Epithelial cell of proximal tubule (primary cell): ENCODE measurements at regions not wholly inside any gene's neighbourhood (a gene's known extent, or its start where the extent isn't known, plus 50 kb on each side); places are given as distances from the start of the nearest gene placed in this dataset.
A peak's percentile ranks its signal among the peaks of the same experiment; 100 is the strongest.
"Not testable (repeated sequence)": the region's sequence is repeated elsewhere in the genome, so short reads cannot be mapped to it uniquely, and the experiment has no call there.

ENCODE experiments used
- DNase-seq: peaks from one replicate; pipeline ENCODE4 v3.0.0-alpha.2; 2011; ENCODE audit warnings: low read depth
- H3K4me3 ChIP-seq: 2 replicates; pipeline ENCODE4 v1.5.1; 2011; ENCODE audit warnings: low read depth, mild to moderate bottlenecking, low read length
- TF ChIP-seq, protein P1 (sequence below): conservative IDR thresholded peaks from 2 replicates; pipeline ENCODE4 v1.5.1; 2012; ENCODE audit warnings: low read depth, mild to moderate bottlenecking, low read length

DNA sequence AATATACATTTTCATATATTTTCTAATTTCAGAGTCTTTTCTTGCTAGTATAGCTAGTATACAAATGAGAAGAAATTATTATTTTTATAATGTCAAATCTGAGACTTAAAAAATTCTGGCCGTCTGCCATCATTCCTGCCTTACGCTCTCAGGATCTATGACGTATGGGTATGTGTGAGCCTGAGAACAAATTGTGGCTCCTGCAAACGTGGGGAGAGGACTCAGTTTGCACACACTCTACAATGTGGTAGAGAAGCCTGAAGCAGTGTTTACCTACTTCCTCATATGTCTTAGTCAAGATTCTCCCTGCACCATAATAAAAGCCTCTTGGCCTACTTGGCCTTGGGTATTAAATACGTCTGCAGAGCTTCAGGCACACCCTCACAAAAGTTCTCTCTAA, 825.4 kb downstream of the SEMA5A start:
- TF ChIP-seq, protein P1, sequence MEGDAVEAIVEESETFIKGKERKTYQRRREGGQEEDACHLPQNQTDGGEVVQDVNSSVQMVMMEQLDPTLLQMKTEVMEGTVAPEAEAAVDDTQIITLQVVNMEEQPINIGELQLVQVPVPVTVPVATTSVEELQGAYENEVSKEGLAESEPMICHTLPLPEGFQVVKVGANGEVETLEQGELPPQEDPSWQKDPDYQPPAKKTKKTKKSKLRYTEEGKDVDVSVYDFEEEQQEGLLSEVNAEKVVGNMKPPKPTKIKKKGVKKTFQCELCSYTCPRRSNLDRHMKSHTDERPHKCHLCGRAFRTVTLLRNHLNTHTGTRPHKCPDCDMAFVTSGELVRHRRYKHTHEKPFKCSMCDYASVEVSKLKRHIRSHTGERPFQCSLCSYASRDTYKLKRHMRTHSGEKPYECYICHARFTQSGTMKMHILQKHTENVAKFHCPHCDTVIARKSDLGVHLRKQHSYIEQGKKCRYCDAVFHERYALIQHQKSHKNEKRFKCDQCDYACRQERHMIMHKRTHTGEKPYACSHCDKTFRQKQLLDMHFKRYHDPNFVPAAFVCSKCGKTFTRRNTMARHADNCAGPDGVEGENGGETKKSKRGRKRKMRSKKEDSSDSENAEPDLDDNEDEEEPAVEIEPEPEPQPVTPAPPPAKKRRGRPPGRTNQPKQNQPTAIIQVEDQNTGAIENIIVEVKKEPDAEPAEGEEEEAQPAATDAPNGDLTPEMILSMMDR, result no peak
- no peak overlapping the region for H3K4me3 ChIP-seq
- DNase-seq, result no peak

GRCh38 chr5:8721536-8721935, 824.3 kb downstream of the SEMA5A start:
- TF ChIP-seq, protein P1, result no peak
- DNase-seq, result peak; percentile 10
- H3K4me3 ChIP-seq, result no peak overlapping the region

- no peak overlapping the region for H3K4me3 ChIP-seq
- no peak for DNase-seq
These were observed 819.4 kb downstream of the SEMA5A start for GRCh38 chr5:8726383-8727036.

GRCh38 chr5:8727396-8727795, 818.5 kb downstream of the SEMA5A start:
- TF ChIP-seq, protein P1, result no peak
- no peak overlapping the region for H3K4me3 ChIP-seq
- no peak for DNase-seq

More at GRCh38 chr5:8726383-8727036, 819.4 kb downstream of the SEMA5A start:
- TF ChIP-seq, protein P1, result no peak

GRCh38 chr5:8729437-8729836, 816.4 kb downstream of the SEMA5A start:
- DNase-seq, result no peak

DNA sequence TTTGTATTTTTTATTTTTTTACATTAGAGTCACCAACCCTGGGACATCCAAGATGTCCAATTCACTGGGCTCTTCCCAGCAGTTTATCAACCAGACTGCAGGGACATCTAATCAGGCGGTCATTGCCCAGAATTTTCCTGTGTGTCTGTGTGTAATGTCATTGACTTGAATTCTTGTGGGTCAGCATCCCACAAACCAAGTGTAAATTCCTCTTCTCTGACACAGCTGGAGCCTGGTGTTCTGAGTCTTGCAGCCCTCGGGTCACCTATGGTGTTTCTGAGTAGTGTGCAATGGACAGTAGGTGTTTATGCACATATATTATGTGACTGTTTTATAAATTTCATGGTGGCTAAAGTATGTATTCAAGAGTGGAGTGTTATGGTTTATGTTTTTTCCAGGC, 815.7 kb downstream of the SEMA5A start:
- no peak overlapping the region for H3K4me3 ChIP-seq
- no peak for DNase-seq
- TF ChIP-seq, protein P1, result no peak

More at GRCh38 chr5:8729437-8729836, 816.4 kb downstream of the SEMA5A start:
- no peak overlapping the region for H3K4me3 ChIP-seq
- TF ChIP-seq, protein P1, result no peak

DNA sequence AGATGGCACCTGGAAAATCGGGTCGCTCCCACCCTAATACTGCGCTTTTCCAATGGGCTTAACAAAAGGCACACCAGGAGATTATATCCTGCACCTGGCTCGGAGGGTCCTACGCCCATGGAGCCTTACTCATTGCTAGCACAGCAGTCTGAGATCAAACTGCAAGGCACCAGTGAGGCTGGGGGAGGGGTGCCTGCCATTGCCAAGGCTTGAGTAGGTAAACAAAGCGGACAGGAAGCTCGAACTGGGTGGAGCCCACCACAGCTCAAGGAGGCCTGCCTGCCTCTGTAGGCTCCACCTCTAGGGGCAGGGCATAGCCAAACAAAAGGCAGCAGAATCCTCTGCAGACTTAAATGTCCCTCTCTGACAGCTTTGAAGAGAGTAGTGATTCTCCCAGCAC, 814.8 kb downstream of the SEMA5A start:
- not testable (repeated sequence) for H3K4me3 ChIP-seq, DNase-seq

DNA sequence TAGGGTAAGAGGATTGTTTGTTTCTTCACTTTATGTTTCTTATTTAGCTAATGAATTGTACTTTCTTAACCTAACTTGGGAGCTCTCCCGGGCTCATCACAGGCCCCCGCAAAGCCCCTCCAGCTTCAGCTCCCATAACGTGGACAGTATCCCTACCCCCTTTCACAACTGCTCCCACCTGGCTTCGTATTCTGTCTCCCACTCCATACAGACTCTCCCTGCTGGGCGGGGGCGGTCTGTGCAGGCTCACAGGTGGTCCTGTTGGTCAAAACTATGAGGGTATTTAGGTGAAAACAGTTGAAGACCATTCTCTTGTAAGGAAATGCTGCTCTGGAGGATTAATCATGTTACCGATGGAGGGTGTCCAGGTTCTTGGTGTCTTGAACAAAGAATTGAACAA, 805.3 kb downstream of the SEMA5A start:
- H3K4me3 ChIP-seq, result no peak overlapping the region
- no peak for DNase-seq
- TF ChIP-seq, protein P1, result no peak
